CD4-positive, alpha-beta memory T cell (primary cell): ENCODE measurements at regions not wholly inside any gene's neighbourhood (a gene's known extent, or its start where the extent isn't known, plus 50 kb on each side); places are given as distances from the start of the nearest gene placed in this dataset.

Experiments used
- CTCF ChIA-PET: fragments of 350-600 bp; sonication (Branson Sonifier 250); formaldehyde crosslinking; loops from one replicate; lab custom pipeline; 2021; ENCODE audit warnings: inconsistent platforms; ENCODE audit not compliant: partially characterized antibody; lab: Charles Lee
- POLR2A ChIA-PET: fragments of 350-600 bp; sonication (Branson Sonifier 250); formaldehyde crosslinking; loops from one replicate; lab custom pipeline; 2021; ENCODE audit not compliant: partially characterized antibody; lab: Charles Lee
- DNase-seq, 5 donors: peaks; one replicate each; pipeline versions ENCODE4 v3.0.0 to v3.0.0-alpha.2; 2020 to 2022; ENCODE audit warnings: mixed read lengths in 1 of 5
- H3K27ac ChIP-seq: one replicate; pipeline ENCODE4 v1.7.0; 2013; ENCODE audit warnings: low read depth, low read length
- H3K27me3 ChIP-seq: 2 replicates; pipeline ENCODE4 v1.7.0; 2013; ENCODE audit warnings: mild to moderate bottlenecking, low read length, moderate library complexity; ENCODE audit not compliant: insufficient read depth
- H3K36me3 ChIP-seq: 2 replicates; pipeline ENCODE4 v1.7.0; 2013; ENCODE audit warnings: mild to moderate bottlenecking, low read length, moderate library complexity; ENCODE audit not compliant: insufficient read depth
- H3K4me1 ChIP-seq: 2 replicates; pipeline ENCODE4 v1.7.0; 2013; ENCODE audit warnings: mild to moderate bottlenecking, low read length, moderate library complexity; ENCODE audit not compliant: insufficient read depth
- H3K4me3 ChIP-seq, 2 donors: one replicate each; pipeline ENCODE4 v1.7.0; 2013; ENCODE audit warnings: low read length in 2 of 2, mild to moderate bottlenecking in 1 of 2
- H3K9me3 ChIP-seq, 2 donors: one replicate each; pipeline ENCODE4 v1.7.0; 2013; ENCODE audit warnings: low read length in 2 of 2, control low read depth in 1 of 2; ENCODE audit not compliant: control insufficient read depth in 1 of 2
- H3K27ac Mint-ChIP-seq, 7 donors: one replicate each; pipeline ENCODE4 v1.8.0; 2020 to 2021; ENCODE audit warnings: mixed read lengths in 7 of 7, mild to moderate bottlenecking in 6 of 7, inconsistent platforms in 3 of 7, moderate library complexity in 3 of 7
- H3K27me3 Mint-ChIP-seq, 2 donors: one replicate each; pipeline ENCODE4 v1.8.0; 2020 to 2021; ENCODE audit warnings: mixed read lengths in 2 of 2
- H3K36me3 Mint-ChIP-seq, 2 donors: one replicate each; pipeline ENCODE4 v1.8.0; 2020 to 2021; ENCODE audit warnings: mixed read lengths in 2 of 2, inconsistent platforms in 1 of 2, mild to moderate bottlenecking in 1 of 2
- H3K4me1 Mint-ChIP-seq, 4 donors: one replicate each; pipeline ENCODE4 v1.8.0; 2020 to 2021; ENCODE audit warnings: mixed read lengths in 4 of 4, mild to moderate bottlenecking in 1 of 4
- H3K4me3 Mint-ChIP-seq, 8 donors: one replicate each; pipeline ENCODE4 v1.8.0; 2020 to 2021; ENCODE audit warnings: mixed read lengths in 8 of 8, mild to moderate bottlenecking in 7 of 8, moderate library complexity in 6 of 8, inconsistent platforms in 3 of 8
- H3K9me3 Mint-ChIP-seq, 8 donors: one replicate each; pipeline ENCODE4 v1.8.0; 2020 to 2021; ENCODE audit warnings: mixed read lengths in 8 of 8, mild to moderate bottlenecking in 5 of 8, inconsistent platforms in 3 of 8, moderate library complexity in 1 of 8
- intact Hi-C: fragments of 100-400 bp; cut with micrococcal nuclease; formaldehyde crosslinking; loops from one replicate; pipeline ENCODE4 v1.15.1; 2023

- no peak for DNase-seq
- H3K4me1 Mint-ChIP-seq, result no peaks in the 10 kb centered on the region
- H3K4me3 Mint-ChIP-seq, result no peak overlapping the region
- intact Hi-C loops, result no loop called here
- H3K4me1 ChIP-seq, result no peaks in the 10 kb centered on the region
- H3K4me3 ChIP-seq, result no peak overlapping the region
- no peaks in the 10 kb centered on the region for H3K27me3 Mint-ChIP-seq
- H3K27me3 ChIP-seq, result no peaks in the 10 kb centered on the region
- H3K36me3 ChIP-seq, result no peaks in the 10 kb centered on the region
- H3K27ac Mint-ChIP-seq, result no peak overlapping the region
- ChIA-PET POLR2A (no interaction called here), CTCF (no interaction called here)
- H3K27ac ChIP-seq, result no peak overlapping the region
- H3K9me3 ChIP-seq, result no peaks in the 10 kb centered on the region
- peaks cover 0 to 22% (median 7%) of the 10 kb centered on the region in 8 donors for H3K9me3 Mint-ChIP-seq
- H3K36me3 Mint-ChIP-seq, result no peaks in the 10 kb centered on the region
These were observed 272.4 kb upstream of the CDH11 start for GRCh38 chr16:65394281-65394680.

GRCh38 chr16:65392806-65393565 lies 271.1 kb upstream of the CDH11 start:
- H3K4me1 ChIP-seq, result no peaks in the 10 kb centered on the region
- Mint-ChIP-seq H3K27ac (no peak overlapping the region), H3K27me3 (no peaks in the 10 kb centered on the region), H3K36me3 (no peaks in the 10 kb centered on the region), H3K4me3 (no peak overlapping the region), H3K4me1 (no peaks in the 10 kb centered on the region), H3K9me3 (peaks cover under 1 to 25% (median 10%) of the 10 kb centered on the region in 8 donors)
- intact Hi-C loops, result no loop called here
- H3K27ac ChIP-seq, result no peak overlapping the region
- no peaks in the 10 kb centered on the region for H3K9me3 ChIP-seq
- ChIA-PET CTCF (no interaction called here), POLR2A (no interaction called here)
- no peaks in the 10 kb centered on the region for H3K36me3 ChIP-seq
- DNase-seq, result no peak
- H3K27me3 ChIP-seq, result no peaks in the 10 kb centered on the region
- no peak overlapping the region for H3K4me3 ChIP-seq

DNA sequence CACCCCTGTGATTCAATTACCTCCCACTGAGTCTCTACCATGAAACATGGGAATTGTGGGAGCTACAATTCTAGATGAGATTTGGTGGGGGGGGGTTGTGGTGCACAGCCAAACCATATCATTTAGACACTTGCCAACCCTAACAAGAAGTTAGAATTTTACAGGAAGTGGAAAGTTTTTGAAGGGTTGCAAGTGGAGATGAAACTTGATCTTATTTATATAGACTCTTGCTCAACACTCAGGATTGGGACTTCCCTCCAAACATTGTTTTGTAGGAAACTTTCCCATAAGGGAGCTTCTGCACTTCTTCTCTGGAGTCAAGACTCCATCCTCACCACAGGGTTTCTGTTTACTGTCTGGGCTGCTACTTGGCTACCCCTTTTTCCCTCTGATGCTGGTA lies 266.7 kb upstream of the CDH11 start:
- Mint-ChIP-seq H3K4me1 (no peaks in the 10 kb centered on the region), H3K9me3 (peaks cover 2 to 23% (median 12%) of the 10 kb centered on the region in 8 donors), H3K27ac (no peak overlapping the region), H3K4me3 (no peak overlapping the region), H3K36me3 (no peaks in the 10 kb centered on the region), H3K27me3 (no peaks in the 10 kb centered on the region)
- no peaks in the 10 kb centered on the region for H3K27me3 ChIP-seq
- intact Hi-C loops, result no loop called here
- H3K9me3 ChIP-seq, result no peaks in the 10 kb centered on the region
- ChIA-PET CTCF (no interaction called here), POLR2A (no interaction called here)
- H3K4me3 ChIP-seq, result no peak overlapping the region
- H3K4me1 ChIP-seq, result no peaks in the 10 kb centered on the region
- H3K36me3 ChIP-seq, result no peaks in the 10 kb centered on the region
- no peak for DNase-seq
- no peak overlapping the region for H3K27ac ChIP-seq

- Mint-ChIP-seq H3K4me1 (no peaks in the 10 kb centered on the region), H3K36me3 (no peaks in the 10 kb centered on the region), H3K9me3 (peaks cover 6 to 23% (median 13%) of the 10 kb centered on the region in 8 donors), H3K4me3 (no peak overlapping the region), H3K27ac (no peak overlapping the region), H3K27me3 (peaks cover 0 to 1% of the 10 kb centered on the region in 2 donors)
- Histone ChIP-seq H3K36me3 (no peaks in the 10 kb centered on the region), H3K4me3 (no peak overlapping the region), H3K27ac (no peak overlapping the region), H3K9me3 (no peaks in the 10 kb centered on the region), H3K4me1 (no peaks in the 10 kb centered on the region), H3K27me3 (no peaks in the 10 kb centered on the region)
- no peak for DNase-seq
- ChIA-PET POLR2A (no interaction called here), CTCF (no interaction called here)
- intact Hi-C loops, result no loop called here
These were observed 264.8 kb upstream of the CDH11 start for GRCh38 chr16:65386672-65387071.

DNA sequence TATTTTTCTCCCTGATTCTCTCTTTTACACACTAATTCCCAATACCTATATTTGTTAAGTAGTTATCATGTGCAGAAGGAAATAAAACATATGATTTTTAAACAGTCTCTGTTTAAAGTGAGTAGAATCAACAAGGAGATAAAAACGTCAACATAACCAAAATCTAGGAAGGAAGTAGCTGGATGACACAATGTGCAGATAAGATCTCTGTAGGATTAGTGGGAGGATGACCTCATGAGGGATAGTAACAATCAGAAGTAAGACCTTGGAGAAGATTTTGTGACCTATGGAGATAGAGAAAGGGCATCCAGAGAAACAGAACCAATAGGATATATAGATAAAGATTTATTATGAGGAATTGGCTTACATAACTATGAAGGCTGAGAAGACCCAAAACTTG lies 262.6 kb upstream of the CDH11 start:
- intact Hi-C loops, result no loop called here
- ChIA-PET CTCF (no interaction called here), POLR2A (no interaction called here)

GRCh38 chr16:65377195-65377594 lies 255.3 kb upstream of the CDH11 start:
- no peaks in the 10 kb centered on the region for H3K9me3 ChIP-seq
- no peak overlapping the region for H3K4me3 ChIP-seq
- intact Hi-C loops, result no loop called here
- peaks cover 0 to 6% (median 4%) of the 10 kb centered on the region in 8 donors for H3K9me3 Mint-ChIP-seq
- ChIA-PET CTCF (no interaction called here), POLR2A (no interaction called here)
- H3K36me3 Mint-ChIP-seq, result peaks cover 0 to 1% of the 10 kb centered on the region in 2 donors
- no peak overlapping the region for H3K4me3 Mint-ChIP-seq
- no peak overlapping the region for H3K27ac ChIP-seq
- DNase-seq, result no peak
- H3K27me3 ChIP-seq, result no peaks in the 10 kb centered on the region
- H3K27me3 Mint-ChIP-seq, result no peaks in the 10 kb centered on the region
- H3K27ac Mint-ChIP-seq, result no peak overlapping the region
- H3K4me1 Mint-ChIP-seq, result no peaks in the 10 kb centered on the region
- H3K36me3 ChIP-seq, result no peaks in the 10 kb centered on the region
- no peaks in the 10 kb centered on the region for H3K4me1 ChIP-seq

More for the DNA sequence above, 262.6 kb upstream of the CDH11 start:
- Mint-ChIP-seq H3K4me1 (no peaks in the 10 kb centered on the region), H3K4me3 (no peak overlapping the region), H3K36me3 (no peaks in the 10 kb centered on the region), H3K27me3 (peaks cover 0 to 1% of the 10 kb centered on the region in 2 donors), H3K9me3 (peaks cover 6 to 23% (median 12%) of the 10 kb centered on the region in 8 donors), H3K27ac (no peak overlapping the region)
- Histone ChIP-seq H3K36me3 (no peaks in the 10 kb centered on the region), H3K27me3 (no peaks in the 10 kb centered on the region), H3K9me3 (no peaks in the 10 kb centered on the region), H3K4me1 (no peaks in the 10 kb centered on the region), H3K27ac (no peak overlapping the region), H3K4me3 (no peak overlapping the region)
- no peak for DNase-seq

DNA sequence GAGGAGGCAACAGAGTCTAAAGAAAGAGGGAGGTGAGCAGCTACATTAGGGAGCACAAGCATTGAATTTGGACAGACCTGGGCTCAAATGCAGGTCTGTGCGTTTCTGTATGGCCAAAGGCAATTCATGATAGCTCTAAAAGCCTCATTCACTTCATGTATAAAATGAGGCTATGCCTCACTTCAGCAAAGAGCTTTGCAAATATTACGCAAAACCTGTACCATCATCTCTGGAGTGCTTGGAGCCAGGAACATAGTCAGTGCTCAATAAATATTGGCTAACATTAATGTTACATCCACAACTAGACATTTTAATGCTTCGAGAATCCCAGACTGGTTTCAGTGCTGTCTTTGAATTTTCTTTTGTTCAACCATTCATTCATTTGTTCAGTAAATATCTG lies 254.7 kb upstream of the CDH11 start:
- H3K27ac Mint-ChIP-seq, result no peak overlapping the region
- Histone ChIP-seq H3K27me3 (no peaks in the 10 kb centered on the region), H3K4me3 (no peak overlapping the region), H3K9me3 (no peaks in the 10 kb centered on the region), H3K36me3 (no peaks in the 10 kb centered on the region), H3K27ac (no peak overlapping the region), H3K4me1 (no peaks in the 10 kb centered on the region)
- DNase-seq, result no peak
- no peaks in the 10 kb centered on the region for H3K4me1 Mint-ChIP-seq
- H3K27me3 Mint-ChIP-seq, result no peaks in the 10 kb centered on the region
- POLR2A ChIA-PET, result no interaction called here
- H3K9me3 Mint-ChIP-seq, result peaks cover 0 to 6% (median 3%) of the 10 kb centered on the region in 8 donors
- intact Hi-C loops, result no loop called here
- CTCF ChIA-PET, result no interaction called here
- peaks cover 0 to 1% of the 10 kb centered on the region in 2 donors for H3K36me3 Mint-ChIP-seq
- H3K4me3 Mint-ChIP-seq, result no peak overlapping the region
